ENCODE measurements at regions not wholly inside any gene's neighbourhood (a gene's known extent, or its start where the extent isn't known, plus 50 kb on each side); places are given as distances from the start of the nearest gene placed in this dataset.

- no peak for DNase-seq
- H3K36me3 ChIP-seq (replicated peaks; ENCODE audit: control insufficient read depth, insufficient read depth, low read length): no peaks in the 10 kb centered on the region
- H3K27me3 ChIP-seq (ENCODE audit: control insufficient read depth, insufficient read depth, low read length): no peaks in the 10 kb centered on the region
- no peak overlapping the region for H3K4me3 ChIP-seq (ENCODE audit: insufficient read depth, low read depth, low read length)
These were observed 117.6 kb upstream of the RASSF8 start for GRCh38 chr12:25840678-25841465.

- Histone ChIP-seq H3K4me3 (ENCODE audit: insufficient read depth, low read depth, low read length) (no peak overlapping the region), H3K27me3 (ENCODE audit: control insufficient read depth, insufficient read depth, low read length) (no peaks in the 10 kb centered on the region), H3K36me3 (replicated peaks; ENCODE audit: control insufficient read depth, insufficient read depth, low read length) (no peaks in the 10 kb centered on the region)
- DNase-seq: no peak
These were observed 116.2 kb upstream of the RASSF8 start for GRCh38 chr12:25842254-25842653.

GRCh38 chr12:25843976-25844375, 114.5 kb upstream of the RASSF8 start:
- Histone ChIP-seq H3K27me3 (ENCODE audit: control insufficient read depth, insufficient read depth, low read length) (no peaks in the 10 kb centered on the region), H3K36me3 (replicated peaks; ENCODE audit: control insufficient read depth, insufficient read depth, low read length) (no peaks in the 10 kb centered on the region), H3K4me3 (ENCODE audit: insufficient read depth, low read depth, low read length) (no peak overlapping the region)
- DNase-seq: no peak

- H3K4me3 ChIP-seq (ENCODE audit: insufficient read depth, low read depth, low read length): no peak overlapping the region
- DNase-seq: no peak
- H3K36me3 ChIP-seq (replicated peaks; ENCODE audit: control insufficient read depth, insufficient read depth, low read length): no peaks in the 10 kb centered on the region
- H3K27me3 ChIP-seq (ENCODE audit: control insufficient read depth, insufficient read depth, low read length): no peaks in the 10 kb centered on the region
These were observed 113.1 kb upstream of the RASSF8 start for GRCh38 chr12:25845415-25845814.

- DNase-seq: no peak
- H3K27me3 ChIP-seq (ENCODE audit: control insufficient read depth, insufficient read depth, low read length): no peaks in the 10 kb centered on the region
- H3K36me3 ChIP-seq (replicated peaks; ENCODE audit: control insufficient read depth, insufficient read depth, low read length): no peaks in the 10 kb centered on the region
- no peak overlapping the region for H3K4me3 ChIP-seq (ENCODE audit: insufficient read depth, low read depth, low read length)
These were observed 105.7 kb upstream of the RASSF8 start for GRCh38 chr12:25852792-25853191.

- H3K27me3 ChIP-seq (ENCODE audit: control insufficient read depth, insufficient read depth, low read length): no peaks in the 10 kb centered on the region
- H3K36me3 ChIP-seq (replicated peaks; ENCODE audit: control insufficient read depth, insufficient read depth, low read length): no peaks in the 10 kb centered on the region
- DNase-seq: no peak
- no peak overlapping the region for H3K4me3 ChIP-seq (ENCODE audit: insufficient read depth, low read depth, low read length)
These were observed 105.0 kb upstream of the RASSF8 start for GRCh38 chr12:25853316-25854095.

- Histone ChIP-seq H3K27me3 (ENCODE audit: control insufficient read depth, insufficient read depth, low read length) (no peaks in the 10 kb centered on the region), H3K4me3 (ENCODE audit: insufficient read depth, low read depth, low read length) (no peak overlapping the region), H3K36me3 (replicated peaks; ENCODE audit: control insufficient read depth, insufficient read depth, low read length) (no peaks in the 10 kb centered on the region)
- DNase-seq: no peak
These were observed 103.5 kb upstream of the RASSF8 start for GRCh38 chr12:25854991-25855390.

- no peak for DNase-seq
- Histone ChIP-seq H3K4me3 (ENCODE audit: insufficient read depth, low read depth, low read length) (no peak overlapping the region), H3K27me3 (ENCODE audit: control insufficient read depth, insufficient read depth, low read length) (no peaks in the 10 kb centered on the region), H3K36me3 (replicated peaks; ENCODE audit: control insufficient read depth, insufficient read depth, low read length) (no peaks in the 10 kb centered on the region)
These were observed 102.8 kb upstream of the RASSF8 start for GRCh38 chr12:25855716-25856115.

- Histone ChIP-seq H3K27me3 (ENCODE audit: control insufficient read depth, insufficient read depth, low read length) (no peaks in the 10 kb centered on the region), H3K36me3 (replicated peaks; ENCODE audit: control insufficient read depth, insufficient read depth, low read length) (no peaks in the 10 kb centered on the region), H3K4me3 (ENCODE audit: insufficient read depth, low read depth, low read length) (no peak overlapping the region)
- DNase-seq: no peak
These were observed 98.5 kb upstream of the RASSF8 start for GRCh38 chr12:25859976-25860375.

GRCh38 chr12:25861226-25861625, 97.3 kb upstream of the RASSF8 start:
- no peaks in the 10 kb centered on the region for H3K27me3 ChIP-seq (ENCODE audit: control insufficient read depth, insufficient read depth, low read length)
- no peak for DNase-seq
- H3K4me3 ChIP-seq (ENCODE audit: insufficient read depth, low read depth, low read length): no peak overlapping the region
- no peaks in the 10 kb centered on the region for H3K36me3 ChIP-seq (replicated peaks; ENCODE audit: control insufficient read depth, insufficient read depth, low read length)

- no peak for DNase-seq
- Histone ChIP-seq H3K36me3 (replicated peaks; ENCODE audit: control insufficient read depth, insufficient read depth, low read length) (no peaks in the 10 kb centered on the region), H3K27me3 (ENCODE audit: control insufficient read depth, insufficient read depth, low read length) (no peaks in the 10 kb centered on the region), H3K4me3 (ENCODE audit: insufficient read depth, low read depth, low read length) (no peak overlapping the region)
These were observed 93.9 kb upstream of the RASSF8 start for GRCh38 chr12:25864306-25865276.

- H3K36me3 ChIP-seq (replicated peaks; ENCODE audit: control insufficient read depth, insufficient read depth, low read length): no peaks in the 10 kb centered on the region
- H3K27me3 ChIP-seq (ENCODE audit: control insufficient read depth, insufficient read depth, low read length): no peaks in the 10 kb centered on the region
- no peak overlapping the region for H3K4me3 ChIP-seq (ENCODE audit: insufficient read depth, low read depth, low read length)
- no peak for DNase-seq
These were observed 91.7 kb upstream of the RASSF8 start for GRCh38 chr12:25866586-25867378.

- Histone ChIP-seq H3K27me3 (ENCODE audit: control insufficient read depth, insufficient read depth, low read length) (no peaks in the 10 kb centered on the region), H3K36me3 (replicated peaks; ENCODE audit: control insufficient read depth, insufficient read depth, low read length) (no peaks in the 10 kb centered on the region), H3K4me3 (ENCODE audit: insufficient read depth, low read depth, low read length) (no peak overlapping the region)
- no peak for DNase-seq
These were observed 90.3 kb upstream of the RASSF8 start for GRCh38 chr12:25868193-25868592.

GRCh38 chr12:25872137-25872536, 86.3 kb upstream of the RASSF8 start:
- no peaks in the 10 kb centered on the region for H3K27me3 ChIP-seq (ENCODE audit: control insufficient read depth, insufficient read depth, low read length)
- DNase-seq: no peak
- H3K4me3 ChIP-seq (ENCODE audit: insufficient read depth, low read depth, low read length): no peak overlapping the region
- no peaks in the 10 kb centered on the region for H3K36me3 ChIP-seq (replicated peaks; ENCODE audit: control insufficient read depth, insufficient read depth, low read length)

All from H7 (cell line).